Loucy (cell line): ENCODE measurements at regions not wholly inside any gene's neighbourhood (a gene's known extent, or its start where the extent isn't known, plus 50 kb on each side); places are given as distances from the start of the nearest gene placed in this dataset.

Source experiments
- H2AFZ ChIP-seq: fragments of 200-600 bp; sonication (generic); 2 replicates; pipeline ENCODE4 v1.6.0; 2016; ENCODE audit warnings: antibody characterized with exemption, mild to moderate bottlenecking, low read length, moderate library complexity
- H3F3A ChIP-seq: fragments of 200-600 bp; 2 replicates; pipeline ENCODE4 v1.6.0; 2016; ENCODE audit warnings: antibody characterized with exemption, low read depth, mild to moderate bottlenecking
- H3K27me3 ChIP-seq: fragments of 200-600 bp; sonication (generic); 2 replicates; pipeline ENCODE4 v1.6.1; 2014; ENCODE audit warnings: low read length, mild to moderate bottlenecking; ENCODE audit not compliant: insufficient read depth, poor library complexity, severe bottlenecking
- H3K36me3 ChIP-seq: fragments of 200-600 bp; sonication (generic); 2 replicates; pipeline ENCODE4 v1.6.1; 2016; ENCODE audit warnings: low read length; ENCODE audit not compliant: insufficient read depth
- H3K4me1 ChIP-seq: fragments of 200-600 bp; sonication (generic); 2 replicates; pipeline ENCODE4 v1.5.1; 2014; ENCODE audit warnings: low read length, mild to moderate bottlenecking; ENCODE audit not compliant: insufficient read depth, poor library complexity, severe bottlenecking
- H3K4me2 ChIP-seq: fragments of 200-600 bp; sonication (generic); 2 replicates; pipeline ENCODE4 v1.6.0; 2014; ENCODE audit warnings: antibody characterized with exemption, low read length, low read depth, mild to moderate bottlenecking; ENCODE audit not compliant: poor library complexity, severe bottlenecking
- H3K4me3 ChIP-seq: fragments of 200-600 bp; sonication (generic); 2 replicates; pipeline ENCODE4 v1.5.1; 2014; ENCODE audit warnings: low read length, mild to moderate bottlenecking, mixed read lengths; ENCODE audit not compliant: poor library complexity, severe bottlenecking
- H3K79me2 ChIP-seq: fragments of 200-600 bp; sonication (generic); 2 replicates; pipeline ENCODE4 v1.6.1; 2014; ENCODE audit warnings: low read length; ENCODE audit not compliant: insufficient read depth
- H3K9ac ChIP-seq: fragments of 200-600 bp; sonication (generic); 2 replicates; pipeline ENCODE4 v1.6.0; 2014; ENCODE audit warnings: mild to moderate bottlenecking, low read depth, low read length, moderate library complexity; ENCODE audit not compliant: poor library complexity, severe bottlenecking
- H3K9me2 ChIP-seq: fragments of 200-600 bp; sonication (generic); replicated peaks from 2 replicates; pipeline ENCODE4 v1.6.1; 2016; ENCODE audit warnings: low read depth, low read length, mixed read lengths
- H3K9me3 ChIP-seq: fragments of 200-600 bp; sonication (generic); 2 replicates; pipeline ENCODE4 v1.6.1; 2014; ENCODE audit warnings: mild to moderate bottlenecking, antibody characterized with exemption, low read length, low read depth; ENCODE audit not compliant: insufficient read depth
- H4K20me1 ChIP-seq: fragments of 200-600 bp; sonication (generic); 2 replicates; pipeline ENCODE4 v1.6.0; 2014; ENCODE audit warnings: antibody characterized with exemption, low read length, mild to moderate bottlenecking; ENCODE audit not compliant: insufficient read depth, poor library complexity, severe bottlenecking
- CTCF ChIP-seq: fragments of 200-600 bp; sonication (generic); conservative IDR thresholded peaks from 2 replicates; pipeline ENCODE4 v1.5.1; 2014; ENCODE audit warnings: mild to moderate bottlenecking, antibody characterized with exemption, low read length
- EZH2phosphoT487 ChIP-seq: fragments of 200-600 bp; IDR thresholded peaks from 2 replicates; pipeline ENCODE4 v1.6.1; 2018; ENCODE audit warnings: antibody characterized with exemption, mild to moderate bottlenecking, moderate library complexity, borderline replicate concordance

- no peaks in the 10 kb centered on the region for H4K20me1 ChIP-seq
- H3K4me1 ChIP-seq, result no peaks in the 10 kb centered on the region
- H3K4me2 ChIP-seq, result no peak overlapping the region
- TF ChIP-seq EZH2phosphoT487, result no peak
- no peak for TF ChIP-seq CTCF
- H3K9ac ChIP-seq, result no peak overlapping the region
- H3K27me3 ChIP-seq, result no peaks in the 10 kb centered on the region
- H3K4me3 ChIP-seq, result no peak overlapping the region
- H3K9me2 ChIP-seq, result no peaks in the 10 kb centered on the region
- H2AFZ ChIP-seq, result no peak overlapping the region
- no peaks in the 10 kb centered on the region for H3F3A ChIP-seq
- no peaks in the 10 kb centered on the region for H3K79me2 ChIP-seq
- H3K36me3 ChIP-seq, result no peaks in the 10 kb centered on the region
- no peaks in the 10 kb centered on the region for H3K9me3 ChIP-seq
Measured at GRCh38 chr1:229114850-229115365, 156.0 kb upstream of the RAB4A start.

- Histone ChIP-seq H3K4me1 (no peaks in the 10 kb centered on the region), H3K27me3 (no peaks in the 10 kb centered on the region), H3K79me2 (no peaks in the 10 kb centered on the region), H3K9me3 (no peaks in the 10 kb centered on the region), H3F3A (no peaks in the 10 kb centered on the region), H3K36me3 (no peaks in the 10 kb centered on the region), H3K4me3 (no peak overlapping the region), H4K20me1 (no peaks in the 10 kb centered on the region), H3K9me2 (no peaks in the 10 kb centered on the region), H3K9ac (no peak overlapping the region), H3K4me2 (no peak overlapping the region), H2AFZ (no peak overlapping the region)
- no peak for TF ChIP-seq CTCF
- no peak for TF ChIP-seq EZH2phosphoT487
Measured at GRCh38 chr1:229116114-229116513, 154.8 kb upstream of the RAB4A start.

- Histone ChIP-seq H3K9me3 (no peaks in the 10 kb centered on the region), H3K27me3 (no peaks in the 10 kb centered on the region), H3F3A (no peaks in the 10 kb centered on the region), H3K4me2 (no peak overlapping the region), H3K79me2 (no peaks in the 10 kb centered on the region), H2AFZ (no peak overlapping the region), H3K4me3 (no peak overlapping the region), H3K36me3 (no peaks in the 10 kb centered on the region), H3K9me2 (no peaks in the 10 kb centered on the region), H3K9ac (no peak overlapping the region), H3K4me1 (no peaks in the 10 kb centered on the region), H4K20me1 (no peaks in the 10 kb centered on the region)
- no peak for TF ChIP-seq EZH2phosphoT487
- TF ChIP-seq CTCF, result no peak
Measured at GRCh38 chr1:229117664-229118300, 153.1 kb upstream of the RAB4A start.
